ENCODE measurements at regions not wholly inside any gene's neighbourhood (a gene's known extent, or its start where the extent isn't known, plus 50 kb on each side); places are given as distances from the start of the nearest gene placed in this dataset.

- peaks cover 78% of the 10 kb centered on the region for H4K20me1 ChIP-seq (ENCODE audit: insufficient read depth, low read length)
- peaks cover 93% of the 10 kb centered on the region for H3K79me2 ChIP-seq (ENCODE audit: low read length)
- no peak for TF ChIP-seq EZH2phosphoT487 (IDR thresholded peaks at IDR 0.05; ENCODE audit: low read depth)
- TF ChIP-seq CTCF (IDR thresholded peaks at IDR 0.05; ENCODE audit: low read depth, low read length), result no peak
- no peak overlapping the region for H2AFZ ChIP-seq (ENCODE audit: low read depth, low read length)
- no peaks in the 10 kb centered on the region for H3K9me3 ChIP-seq (ENCODE audit: insufficient read depth, low read length)
- no peak overlapping the region for H3K9ac ChIP-seq (ENCODE audit: low read length)
- H3K4me2 ChIP-seq (ENCODE audit: low read length), result no peak overlapping the region
- H3K27me3 ChIP-seq (ENCODE audit: low read depth, low read length), result no peaks in the 10 kb centered on the region
- peaks cover 53% of the 10 kb centered on the region for H3K36me3 ChIP-seq (replicated peaks; ENCODE audit: low read depth, low read length)
- H3K4me3 ChIP-seq (ENCODE audit: low read length), result no peak overlapping the region
- H3K27ac ChIP-seq (ENCODE audit: low read length), result no peak overlapping the region
- H3K4me1 ChIP-seq (ENCODE audit: low read length), result no peaks in the 10 kb centered on the region
These were observed 76.7 kb downstream of the BOLA3 start for GRCh38 chr2:74070991-74071390.

DNA sequence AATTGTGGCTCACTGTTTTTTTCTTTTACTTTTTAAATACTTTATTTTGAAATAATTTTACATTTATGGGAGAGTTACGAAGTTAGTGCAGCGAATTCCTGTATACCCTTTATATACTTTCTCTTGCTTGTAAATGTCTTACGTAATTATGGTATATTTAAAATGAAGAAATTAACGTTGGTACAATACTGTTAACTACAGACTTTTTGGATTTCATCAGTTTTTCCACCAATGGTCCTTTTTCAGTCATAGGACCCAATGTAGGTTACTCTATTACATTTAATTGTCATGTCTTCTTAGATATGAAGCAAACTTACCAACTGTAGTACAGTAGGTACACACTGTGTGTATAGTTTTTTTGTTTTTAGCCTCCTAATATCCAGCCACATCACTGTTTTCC lies 76.3 kb downstream of the BOLA3 start:
- peaks cover 77% of the 10 kb centered on the region for H4K20me1 ChIP-seq (ENCODE audit: insufficient read depth, low read length)
- TF ChIP-seq CTCF (IDR thresholded peaks at IDR 0.05; ENCODE audit: low read depth, low read length), result no peak
- TF ChIP-seq EZH2phosphoT487 (IDR thresholded peaks at IDR 0.05; ENCODE audit: low read depth), result no peak
- H2AFZ ChIP-seq (ENCODE audit: low read depth, low read length), result no peak overlapping the region
- no peaks in the 10 kb centered on the region for H3K4me1 ChIP-seq (ENCODE audit: low read length)
- H3K27ac ChIP-seq (ENCODE audit: low read length), result no peak overlapping the region
- no peak overlapping the region for H3K4me3 ChIP-seq (ENCODE audit: low read length)
- H3K9me3 ChIP-seq (ENCODE audit: insufficient read depth, low read length), result no peaks in the 10 kb centered on the region
- H3K36me3 ChIP-seq (replicated peaks; ENCODE audit: low read depth, low read length), result peaks cover 54% of the 10 kb centered on the region
- no peak overlapping the region for H3K9ac ChIP-seq (ENCODE audit: low read length)
- H3K27me3 ChIP-seq (ENCODE audit: low read depth, low read length), result no peaks in the 10 kb centered on the region
- no peak overlapping the region for H3K4me2 ChIP-seq (ENCODE audit: low read length)
- H3K79me2 ChIP-seq (ENCODE audit: low read length), result peaks cover 91% of the 10 kb centered on the region

DNA sequence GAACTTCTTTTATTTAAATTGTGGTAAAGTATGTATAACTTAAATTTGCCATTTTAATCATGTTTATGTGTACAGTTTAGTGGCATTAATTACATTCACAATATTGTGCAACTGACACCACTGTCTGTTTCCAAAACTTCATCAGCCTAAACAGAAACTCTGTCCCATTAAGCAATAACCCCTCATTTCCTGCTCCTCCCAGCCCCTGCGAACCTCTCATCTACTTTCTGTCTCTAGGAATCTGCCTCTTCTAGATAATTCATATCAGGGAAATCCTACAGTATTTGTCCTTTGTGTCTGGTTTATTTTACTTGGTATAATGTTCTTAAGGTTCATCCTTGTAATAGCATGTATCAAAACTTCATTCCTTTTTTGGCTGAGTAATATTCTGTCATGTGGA lies 75.1 kb downstream of the BOLA3 start:
- Histone ChIP-seq H2AFZ (ENCODE audit: low read depth, low read length) (no peak overlapping the region), H3K9me3 (ENCODE audit: insufficient read depth, low read length) (no peaks in the 10 kb centered on the region), H3K27ac (ENCODE audit: low read length) (no peak overlapping the region), H3K27me3 (ENCODE audit: low read depth, low read length) (no peaks in the 10 kb centered on the region), H3K36me3 (replicated peaks; ENCODE audit: low read depth, low read length) (peaks cover 50% of the 10 kb centered on the region), H3K4me1 (ENCODE audit: low read length) (0 out of 2 replicates have a peak, but pooled peaks cover 1% of the 10 kb centered on the region), H3K4me2 (ENCODE audit: low read length) (no peak overlapping the region), H4K20me1 (ENCODE audit: insufficient read depth, low read length) (peaks cover 77% of the 10 kb centered on the region), H3K4me3 (ENCODE audit: low read length) (no peak overlapping the region), H3K79me2 (ENCODE audit: low read length) (peaks cover 91% of the 10 kb centered on the region), H3K9ac (ENCODE audit: low read length) (no peak overlapping the region)
- TF ChIP-seq CTCF (IDR thresholded peaks at IDR 0.05; ENCODE audit: low read depth, low read length), result no peak
- no peak for TF ChIP-seq EZH2phosphoT487 (IDR thresholded peaks at IDR 0.05; ENCODE audit: low read depth)

DNA sequence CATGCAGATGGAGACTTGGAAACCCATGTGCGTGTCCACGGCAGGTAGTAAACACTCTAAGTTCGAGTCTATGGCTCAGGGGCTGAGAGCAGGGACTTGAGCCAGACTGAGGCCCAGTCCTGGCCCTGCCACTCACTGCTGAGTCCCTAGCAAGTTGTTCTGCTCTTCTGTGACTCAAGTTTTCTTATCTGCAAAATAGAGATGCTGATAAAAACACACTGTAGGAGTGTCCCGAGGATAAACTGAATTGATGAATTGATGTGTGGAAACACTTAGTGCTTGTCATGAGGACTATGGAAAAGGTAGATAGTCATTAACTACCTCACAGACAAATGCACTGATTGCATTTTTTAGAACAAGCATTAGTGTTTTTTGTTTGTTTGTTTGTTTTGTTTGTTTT lies 73.2 kb downstream of the BOLA3 start:
- no peak overlapping the region for H3K9ac ChIP-seq (ENCODE audit: low read length)
- no peak overlapping the region for H3K4me3 ChIP-seq (ENCODE audit: low read length)
- H3K27me3 ChIP-seq (ENCODE audit: low read depth, low read length), result no peaks in the 10 kb centered on the region
- peaks cover 71% of the 10 kb centered on the region for H4K20me1 ChIP-seq (ENCODE audit: insufficient read depth, low read length)
- H3K36me3 ChIP-seq (replicated peaks; ENCODE audit: low read depth, low read length), result peaks cover 41% of the 10 kb centered on the region
- no peak overlapping the region for H3K27ac ChIP-seq (ENCODE audit: low read length)
- TF ChIP-seq CTCF (IDR thresholded peaks at IDR 0.05; ENCODE audit: low read depth, low read length), result no peak
- TF ChIP-seq EZH2phosphoT487 (IDR thresholded peaks at IDR 0.05; ENCODE audit: low read depth), result no peak
- H3K79me2 ChIP-seq (ENCODE audit: low read length), result peaks cover 88% of the 10 kb centered on the region
- H3K9me3 ChIP-seq (ENCODE audit: insufficient read depth, low read length), result no peaks in the 10 kb centered on the region
- H3K4me1 ChIP-seq (ENCODE audit: low read length), result peaks cover 17% of the 10 kb centered on the region
- no peak overlapping the region for H3K4me2 ChIP-seq (ENCODE audit: low read length)
- H2AFZ ChIP-seq (ENCODE audit: low read depth, low read length), result no peak overlapping the region
